ENCODE measurements at regions not wholly inside any gene's neighbourhood (a gene's known extent, or its start where the extent isn't known, plus 50 kb on each side); places are given as distances from the start of the nearest gene placed in this dataset.

DNA sequence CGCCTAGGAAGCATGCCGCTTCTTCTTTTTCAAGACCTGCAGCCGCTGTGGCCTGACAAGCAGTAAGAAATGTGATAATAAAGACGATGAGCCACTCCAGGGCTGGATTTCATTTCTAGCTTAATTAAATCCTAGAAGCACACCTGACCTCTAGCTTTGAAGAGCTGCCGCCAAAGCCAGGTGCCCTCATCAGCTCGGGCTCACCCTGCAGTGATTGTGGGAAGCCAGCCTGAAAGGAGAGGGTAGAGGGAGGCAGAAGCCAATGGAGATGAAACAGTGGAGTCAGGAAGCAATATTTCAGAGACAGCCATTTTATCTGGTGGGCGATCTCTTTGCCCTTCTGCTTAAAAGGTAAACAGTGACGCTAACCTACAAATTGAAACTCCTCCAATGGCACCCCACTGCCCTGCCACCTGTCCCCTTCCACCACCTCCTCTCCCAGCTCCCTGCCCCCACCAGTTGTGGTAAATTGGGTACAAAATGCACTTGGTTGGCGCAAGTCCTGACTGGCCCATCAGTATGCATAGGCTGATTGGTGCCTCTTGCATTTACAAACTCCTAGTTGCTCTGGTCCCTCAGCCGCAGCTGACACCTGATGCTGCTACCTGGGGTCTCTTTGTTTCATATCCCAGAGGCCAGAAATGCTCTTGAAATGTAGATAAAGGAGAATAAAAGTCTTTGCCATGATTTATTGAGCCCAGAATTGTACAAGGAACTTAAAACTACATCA is 385.3 kb downstream of the PDCD6IP start:
- no peak for DNase-seq (ENCODE audit: low spot score)

DNA sequence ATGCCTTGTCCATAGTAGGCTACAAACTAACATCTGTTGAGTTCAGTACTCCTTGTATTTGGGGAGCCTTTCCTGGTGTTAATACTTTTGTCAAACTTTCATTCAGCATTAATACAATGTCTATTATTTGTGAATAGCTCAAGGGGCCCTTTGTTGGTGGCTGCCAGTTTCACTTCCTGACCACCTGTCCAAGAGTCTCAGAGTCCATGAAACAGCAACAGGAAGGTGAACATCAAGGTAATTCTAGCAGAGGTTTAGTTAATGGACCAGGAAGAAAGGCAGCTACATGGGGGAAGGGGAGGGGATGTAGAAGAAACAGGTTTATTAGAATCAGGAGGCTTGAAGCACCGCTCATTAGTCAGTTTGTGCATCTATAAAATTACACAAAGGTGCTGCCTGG is 386.9 kb downstream of the PDCD6IP start:
- no peak for DNase-seq (ENCODE audit: low spot score)

DNA sequence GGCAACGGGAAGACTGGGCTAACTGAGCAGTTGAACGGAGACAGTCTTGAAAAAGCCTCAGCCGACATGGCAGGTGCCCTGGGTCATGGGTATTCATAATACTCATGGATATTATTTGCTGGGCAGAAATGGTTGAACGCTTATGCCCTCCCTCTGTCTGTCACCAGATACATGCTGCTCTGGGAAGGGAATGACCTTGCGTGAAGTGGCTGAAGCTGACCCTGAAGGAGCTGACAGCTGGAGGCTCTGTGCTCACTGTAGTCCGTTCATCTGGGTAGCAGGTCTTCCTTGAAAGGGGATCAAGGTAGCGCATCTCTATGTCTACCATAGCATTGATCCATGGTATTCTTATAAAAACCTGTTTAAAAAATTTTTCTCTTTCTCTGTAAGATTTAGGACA is 390.7 kb downstream of the PDCD6IP start:
- DNase-seq (ENCODE audit: low spot score): no peak

GRCh38 chr3:34196914-34197313 is 398.5 kb downstream of the PDCD6IP start:
- no peak for DNase-seq (ENCODE audit: low spot score)

- no peak for DNase-seq (ENCODE audit: low spot score)
Measured at GRCh38 chr3:34198309-34198708, 399.9 kb downstream of the PDCD6IP start.

DNA sequence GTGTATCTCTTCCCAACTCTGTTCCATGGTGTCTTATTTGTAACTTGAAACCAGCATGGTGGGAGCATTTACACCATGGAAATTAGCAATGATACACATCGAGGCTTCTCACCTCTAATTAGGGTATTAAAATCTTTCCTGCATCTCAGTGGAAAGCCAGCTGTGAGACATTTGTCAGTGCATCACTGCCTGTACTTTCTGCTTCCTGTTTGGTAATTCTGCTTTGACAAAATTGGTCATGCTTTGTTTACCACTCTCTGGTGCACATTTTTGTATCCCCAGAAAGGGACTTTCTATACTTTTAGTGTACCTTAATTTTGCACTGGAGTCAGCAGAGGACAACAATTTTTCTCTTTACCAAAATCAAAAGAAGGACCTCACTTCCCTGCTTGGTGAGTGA is 402.1 kb downstream of the PDCD6IP start:
- DNase-seq (ENCODE audit: low spot score): no peak

DNA sequence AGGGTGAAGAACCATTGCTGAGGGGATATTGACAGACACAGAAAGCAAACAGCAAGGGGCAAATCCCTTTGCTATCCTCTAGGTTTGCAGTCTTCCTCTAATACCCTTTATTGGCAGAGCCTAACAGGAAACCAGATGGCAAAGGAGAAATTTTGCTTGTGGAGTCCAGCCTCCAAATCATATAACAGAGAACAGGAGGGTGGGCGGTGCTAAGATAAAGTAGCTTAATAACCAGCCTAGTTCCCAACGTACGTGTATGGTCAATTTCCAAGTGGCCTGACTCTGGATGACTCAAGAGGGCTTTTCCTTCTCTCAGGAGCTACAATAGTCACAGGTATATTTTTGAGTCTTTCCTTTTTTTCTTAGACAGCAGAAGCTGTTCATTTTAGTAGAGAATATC is 404.5 kb downstream of the PDCD6IP start:
- DNase-seq (ENCODE audit: low spot score): no peak

GRCh38 chr3:34203386-34203785 is 405.0 kb downstream of the PDCD6IP start:
- DNase-seq (ENCODE audit: low spot score): no peak

DNA sequence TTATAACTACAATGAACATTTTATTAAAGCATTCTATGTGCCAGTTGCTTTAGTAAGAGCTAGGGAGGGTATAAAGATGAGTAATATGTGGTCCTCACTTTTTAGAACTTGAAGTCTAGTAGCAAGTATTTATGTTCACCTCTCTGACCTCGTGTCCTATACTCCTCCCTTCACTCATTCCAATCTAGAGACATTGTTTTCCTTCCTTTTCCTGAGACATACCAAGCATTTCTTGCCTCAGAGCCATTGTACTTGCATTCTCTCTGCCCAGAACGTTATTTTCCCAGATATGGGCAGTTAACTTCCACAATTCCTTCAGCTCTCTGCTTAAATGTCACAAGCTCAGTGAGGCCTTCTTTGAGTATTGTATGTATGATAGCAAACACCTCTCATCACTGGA is 408.6 kb downstream of the PDCD6IP start:
- DNase-seq (ENCODE audit: low spot score): no peak

DNA sequence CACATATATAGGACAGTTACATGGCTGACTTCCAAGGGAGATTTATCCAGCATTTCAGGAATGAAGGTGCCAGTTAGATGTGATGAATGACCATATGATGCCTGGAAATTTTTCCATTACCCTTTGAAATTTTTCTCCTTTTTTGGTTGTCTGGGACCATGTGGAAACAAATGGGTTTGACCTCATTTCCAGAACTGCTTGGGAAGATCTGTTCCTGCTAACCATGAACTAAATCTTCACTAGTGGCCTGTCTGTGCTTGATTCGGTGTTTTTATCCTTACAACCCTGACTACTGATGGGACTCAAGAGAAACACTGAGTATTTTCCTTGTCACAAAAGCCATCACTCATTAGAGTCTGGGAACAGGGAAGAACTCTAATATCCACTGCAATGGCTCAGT is 409.4 kb downstream of the PDCD6IP start:
- no peak for DNase-seq (ENCODE audit: low spot score)

DNA sequence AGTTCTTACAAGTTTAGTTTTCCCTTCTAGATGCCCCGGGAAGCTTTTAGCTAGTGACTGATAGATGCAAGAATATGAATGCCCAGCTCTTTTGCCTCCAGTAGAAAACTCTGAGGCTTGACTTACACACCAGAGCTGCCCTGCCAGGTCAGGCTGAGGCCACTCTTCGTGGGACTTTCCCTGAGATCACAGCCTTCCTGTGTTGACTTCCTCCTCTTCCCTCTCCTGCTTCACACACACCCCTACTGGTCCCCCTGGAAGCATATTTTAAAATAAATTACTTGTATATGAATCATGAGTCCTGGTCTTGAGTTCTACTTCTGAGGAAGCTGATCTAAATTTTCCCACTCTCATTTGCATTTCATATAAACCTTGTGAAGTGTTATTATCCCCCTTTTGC is 413.7 kb downstream of the PDCD6IP start:
- no peak for DNase-seq (ENCODE audit: low spot score)

DNA sequence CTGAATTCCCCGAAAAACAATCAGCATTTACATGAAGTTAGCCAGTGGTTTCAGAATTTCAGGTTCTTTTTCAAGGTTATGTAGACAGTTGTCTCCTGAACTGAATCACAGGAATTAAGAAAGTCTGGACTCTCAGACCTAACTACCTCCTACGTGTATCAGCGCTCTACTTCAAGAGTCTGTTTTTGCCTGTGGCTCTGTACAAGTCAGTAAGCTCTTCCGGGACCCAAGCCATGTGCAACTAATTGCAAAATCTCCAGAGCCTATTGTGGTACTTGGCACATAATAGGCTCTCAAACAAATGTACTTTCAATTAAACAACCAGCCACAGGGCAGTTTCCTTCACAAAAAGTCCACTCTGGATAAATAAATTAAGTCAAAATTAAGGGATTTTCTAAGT is 414.2 kb downstream of the PDCD6IP start:
- peak; percentile 39 for DNase-seq (ENCODE audit: low spot score)

DNA sequence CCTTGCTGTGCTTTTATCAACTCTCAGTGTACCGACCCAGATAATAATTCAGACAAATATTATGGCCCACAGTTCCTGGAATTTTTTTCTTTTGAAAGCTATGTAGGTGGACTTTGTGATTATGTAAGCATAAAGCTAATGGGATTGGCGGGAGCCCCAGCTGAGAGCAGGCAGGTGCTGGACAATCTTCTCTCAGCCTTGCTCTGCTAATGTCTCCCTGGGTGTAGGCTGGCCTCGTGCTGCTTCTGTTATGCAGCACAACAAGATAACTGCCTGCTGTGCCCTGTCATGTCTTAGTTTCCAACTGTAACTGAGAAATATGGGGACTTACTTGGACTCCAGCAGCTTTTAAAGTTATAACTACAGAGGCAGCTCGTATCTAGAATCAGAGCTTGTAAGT is 415.0 kb downstream of the PDCD6IP start:
- DNase-seq (ENCODE audit: low spot score): no peak

- no peak for DNase-seq (ENCODE audit: low spot score)
Measured at GRCh38 chr3:34216711-34217335, 418.4 kb downstream of the PDCD6IP start.

GRCh38 chr3:34218706-34219385 is 420.4 kb downstream of the PDCD6IP start:
- DNase-seq (ENCODE audit: low spot score): no peak

DNA sequence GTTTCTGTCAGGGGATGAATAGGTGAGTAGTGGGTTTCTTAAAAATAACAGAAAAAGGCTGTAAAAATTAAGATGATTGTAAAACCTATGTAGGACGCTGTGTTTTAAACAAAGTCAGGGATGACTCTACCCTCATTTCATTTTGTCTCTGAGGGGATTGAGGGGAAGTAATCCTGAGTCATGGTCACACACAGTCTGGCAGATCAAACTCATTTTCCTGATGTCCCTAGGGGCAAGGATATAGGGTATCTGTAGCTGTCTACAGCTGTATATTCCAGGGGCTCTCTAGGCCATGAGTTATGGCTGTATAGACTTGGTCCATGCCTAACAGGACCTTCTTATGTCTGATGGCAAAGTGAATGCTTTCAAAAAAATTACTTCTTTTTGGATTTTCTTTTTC is 421.1 kb downstream of the PDCD6IP start:
- DNase-seq (ENCODE audit: low spot score): no peak

- no peak for DNase-seq (ENCODE audit: low spot score)
Measured at GRCh38 chr3:34225821-34226366, 427.5 kb downstream of the PDCD6IP start.

DNA sequence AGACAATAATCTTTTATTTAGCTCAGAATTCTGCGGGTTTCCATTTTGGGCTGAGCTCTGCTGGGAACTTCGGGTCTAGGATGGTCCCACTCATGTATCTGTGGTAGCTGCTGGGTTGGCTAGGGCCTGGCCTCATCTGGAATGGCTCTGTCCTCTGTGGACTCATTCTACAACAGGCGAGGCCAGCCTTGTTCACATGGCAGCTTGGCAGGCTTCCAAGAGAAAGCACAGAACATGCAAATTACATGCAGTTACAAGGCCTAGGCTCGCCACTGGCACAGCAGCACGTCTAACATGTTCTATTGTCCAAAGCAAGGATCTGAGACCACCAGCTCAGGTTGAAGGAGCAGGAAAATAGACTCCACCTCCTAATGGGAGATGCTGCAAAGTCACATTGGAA is 431.4 kb downstream of the PDCD6IP start:
- DNase-seq (ENCODE audit: low spot score): no peak

DNA sequence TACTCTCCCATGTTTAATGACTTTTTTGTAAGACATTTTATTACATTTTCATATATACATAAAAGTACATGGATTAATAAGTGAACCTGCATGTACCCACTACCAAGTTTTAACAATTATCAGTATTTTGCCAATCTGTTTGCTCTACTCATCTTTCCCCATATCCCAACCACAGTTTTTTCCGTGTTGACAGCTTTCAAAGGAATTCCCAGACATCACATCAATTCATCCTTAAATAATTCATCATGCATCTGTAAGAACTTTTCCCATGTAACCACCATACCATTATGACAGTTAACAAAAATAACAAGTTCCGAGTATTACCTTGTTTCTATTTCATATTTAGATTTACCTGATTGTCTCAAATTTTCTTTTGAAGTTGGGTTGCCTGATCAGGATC is 436.7 kb downstream of the PDCD6IP start:
- DNase-seq (ENCODE audit: low spot score): no peak

DNA sequence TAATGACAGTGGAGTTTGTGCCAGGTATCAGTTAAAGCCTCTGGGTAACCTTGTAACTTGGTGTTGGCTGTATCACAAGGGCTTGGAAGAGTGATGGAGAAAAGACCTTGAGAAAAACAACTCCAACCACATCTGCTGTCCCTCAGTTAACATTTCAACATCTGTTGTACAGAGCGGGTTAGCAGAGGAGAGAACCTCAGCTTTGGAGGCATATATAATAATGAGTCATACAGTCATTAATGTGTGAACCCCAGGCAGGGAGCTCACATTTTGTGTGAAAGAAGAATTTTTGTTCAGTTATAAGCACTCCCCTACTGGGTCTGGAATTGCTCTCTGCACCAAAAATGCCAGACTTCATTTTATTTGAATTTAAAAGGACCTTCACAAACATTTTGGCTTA is 439.5 kb downstream of the PDCD6IP start:
- DNase-seq (ENCODE audit: low spot score): no peak

- no peak for DNase-seq (ENCODE audit: low spot score)
Measured at GRCh38 chr3:34238407-34238806, 440.0 kb downstream of the PDCD6IP start.

- DNase-seq (ENCODE audit: low spot score): no peak
Measured at GRCh38 chr3:34239287-34239686, 440.9 kb downstream of the PDCD6IP start.

GRCh38 chr3:34239875-34240274 is 441.4 kb downstream of the PDCD6IP start:
- DNase-seq (ENCODE audit: low spot score): no peak
